Esophagus muscularis mucosa (tissue), 4 donors: ENCODE measurements at regions not wholly inside any gene's neighbourhood (a gene's known extent, or its start where the extent isn't known, plus 50 kb on each side); places are given as distances from the start of the nearest gene placed in this dataset.
A peak's percentile ranks its signal among the peaks of the same experiment; 100 is the strongest.
"Not testable (repeated sequence)": the region's sequence is repeated elsewhere in the genome, so short reads cannot be mapped to it uniquely, and the experiment has no call there.

ENCODE experiments used
- DNase-seq: peaks from one replicate; pipeline ENCODE4 v3.0.0-alpha.2; 2017; ENCODE audit errors: extremely low spot score
- H3K27ac ChIP-seq, 4 donors: fragments of 200-600 bp; sonication (generic); replicated peaks in 1 of 4; 1 replicate in 3 of 4; 2 replicates in 1 of 4; pipeline ENCODE4 v1.5.1; 2016 to 2019; ENCODE audit warnings: mild to moderate bottlenecking in 1 of 4
- H3K27me3 ChIP-seq, 4 donors: fragments of 200-600 bp; sonication (generic); one replicate each; pipeline versions ENCODE4 v1.5.1 to v1.6.0; 2016 to 2019
- H3K36me3 ChIP-seq, 4 donors: fragments of 200-600 bp; sonication (generic); one replicate each; pipeline ENCODE4 v1.5.1; 2016 to 2019
- H3K4me1 ChIP-seq, 4 donors: fragments of 200-600 bp; sonication (generic); one replicate each; pipeline ENCODE4 v1.5.1; 2016 to 2019
- H3K4me3 ChIP-seq, 4 donors: fragments of 200-600 bp; sonication (generic); 1 replicate in 2 of 4; 2 replicates in 2 of 4; pipeline ENCODE4 v1.5.1; 2016 to 2019; ENCODE audit warnings: mild to moderate bottlenecking in 4 of 4, moderate library complexity in 1 of 4
- H3K9me3 ChIP-seq, 4 donors: fragments of 200-600 bp; sonication (generic); 1 replicate in 3 of 4; 2 replicates in 1 of 4; pipeline ENCODE4 v1.5.1; 2016 to 2019
- CTCF ChIP-seq, 3 experiments: fragments of 200-600 bp in 2 of 3; fragments of 450-650 bp in 1 of 3; sonication (generic) in 2 of 3; IDR thresholded peaks; one replicate each; pipeline ENCODE4 v1.5.1; 2017 to 2019; ENCODE audit warnings: antibody characterized with exemption in 3 of 3, mild to moderate bottlenecking in 2 of 3, moderate library complexity in 1 of 3
- EP300 ChIP-seq: sonication (generic); formaldehyde crosslinking; IDR thresholded peaks from one replicate; pipeline ENCODE4 v1.6.1; 2017; ENCODE audit warnings: antibody characterized with exemption
- POLR2A ChIP-seq: fragments of 450-650 bp; IDR thresholded peaks from one replicate; pipeline ENCODE4 v1.6.1; 2017; ENCODE audit warnings: antibody characterized with exemption, moderate library complexity, mild to moderate bottlenecking, low read depth
- POLR2AphosphoS5 ChIP-seq, 2 donors: sonication (generic); formaldehyde crosslinking; IDR thresholded peaks; one replicate each; pipeline ENCODE4 v1.6.1; 2017; ENCODE audit warnings: antibody characterized with exemption in 2 of 2
- WGBS: methylation state at CpG from one replicate; pipeline ENCODE4 v1.1.5; 2018; 5-methylcytosine and 5-hydroxymethylcytosine counted together
- intact Hi-C: fragments of 100-400 bp; cut with DNase I; formaldehyde crosslinking; loops from one replicate; pipeline ENCODE4 v1.15.1; 2023

GRCh38 chr4:77450006-77450405 is 155.6 kb upstream of the CXCL13 start:
- Histone ChIP-seq H3K27ac (peak overlapping the region in 2 of 4 donors; percentile 30 to 33), H3K4me3 (no peak overlapping the region), H3K36me3 (no peaks in the 10 kb centered on the region), H3K4me1 (peaks cover 0 to 42% (median 38%) of the 10 kb centered on the region in 4 donors), H3K27me3 (no peaks in the 10 kb centered on the region), H3K9me3 (no peaks in the 10 kb centered on the region)
- WGBS = 35% methylated on average over 4 of the region's 4 CpGs
- intact Hi-C loops = no loop called here
- no peak for DNase-seq
- TF ChIP-seq CTCF (IDR thresholded peaks at IDR 0.05) (no peak), POLR2AphosphoS5 (IDR thresholded peaks at IDR 0.05) (no peak), POLR2A (no peak), EP300 (no peak)

GRCh38 chr4:77451530-77451929 is 154.1 kb upstream of the CXCL13 start:
- no peak overlapping the region for H3K27ac ChIP-seq
- DNase-seq = no peak
- peaks cover 0 to 34% (median 32%) of the 10 kb centered on the region in 4 donors for H3K4me1 ChIP-seq
- intact Hi-C loops = no loop called here
- no peaks in the 10 kb centered on the region for H3K9me3 ChIP-seq
- no peaks in the 10 kb centered on the region for H3K36me3 ChIP-seq
- H3K27me3 ChIP-seq = no peaks in the 10 kb centered on the region
- TF ChIP-seq CTCF (IDR thresholded peaks at IDR 0.05) (no peak), POLR2A (no peak), POLR2AphosphoS5 (IDR thresholded peaks at IDR 0.05) (no peak), EP300 (no peak)
- no peak overlapping the region for H3K4me3 ChIP-seq
- WGBS = 50% methylated on average over 1 of the region's 1 CpG

- H3K27ac ChIP-seq, H3K27me3 ChIP-seq, intact Hi-C loops, H3K4me3 ChIP-seq, DNase-seq, H3K36me3 ChIP-seq, H3K9me3 ChIP-seq: not testable (repeated sequence)
- WGBS = 67% methylated on average over 5 of the region's 5 CpGs
- H3K4me1 ChIP-seq = peaks cover 0 to 28% (median 26%) of the 10 kb centered on the region in 4 donors
These were observed 153.5 kb upstream of the CXCL13 start for GRCh38 chr4:77452117-77452516.

GRCh38 chr4:77453911-77454310 is 151.7 kb upstream of the CXCL13 start:
- Histone ChIP-seq H3K36me3 (no peaks in the 10 kb centered on the region), H3K27ac (no peak overlapping the region), H3K9me3 (no peaks in the 10 kb centered on the region), H3K4me1 (peaks cover 0 to 26% (median 23%) of the 10 kb centered on the region in 4 donors), H3K27me3 (no peaks in the 10 kb centered on the region), H3K4me3 (no peak overlapping the region)
- TF ChIP-seq POLR2AphosphoS5 (IDR thresholded peaks at IDR 0.05) (no peak), EP300 (no peak), POLR2A (no peak), CTCF (IDR thresholded peaks at IDR 0.05) (no peak)
- intact Hi-C loops = no loop called here
- WGBS = 77% methylated on average over 1 of the region's 1 CpG
- no peak for DNase-seq

- 38% methylated on average over 1 of the region's 1 CpG for WGBS
- intact Hi-C loops = no loop called here
- no peaks in the 10 kb centered on the region for H3K9me3 ChIP-seq
- H3K4me3 ChIP-seq = no peak overlapping the region
- H3K36me3 ChIP-seq = no peaks in the 10 kb centered on the region
- TF ChIP-seq EP300 = no peak
- no peak for TF ChIP-seq CTCF (IDR thresholded peaks at IDR 0.05)
- TF ChIP-seq POLR2AphosphoS5 (IDR thresholded peaks at IDR 0.05) = no peak
- no peak for TF ChIP-seq POLR2A
- no peak overlapping the region for H3K27ac ChIP-seq
- no peak for DNase-seq
- no peaks in the 10 kb centered on the region for H3K27me3 ChIP-seq
- peaks cover 0 to 18% (median 14%) of the 10 kb centered on the region in 4 donors for H3K4me1 ChIP-seq
These were observed 150.8 kb upstream of the CXCL13 start for GRCh38 chr4:77454858-77455257.

GRCh38 chr4:77464100-77464499 is 141.5 kb upstream of the CXCL13 start:
- H3K27ac ChIP-seq, H3K4me1 ChIP-seq, H3K27me3 ChIP-seq, DNase-seq, H3K36me3 ChIP-seq, intact Hi-C loops, H3K4me3 ChIP-seq: not testable (repeated sequence)
- 86% methylated on average over 2 of the region's 2 CpGs for WGBS
- H3K9me3 ChIP-seq = peaks cover 0 to 15% (median 10%) of the 10 kb centered on the region in 4 donors
